NT2/D1 (cell line): ENCODE measurements at regions not wholly inside any gene's neighbourhood (a gene's known extent, or its start where the extent isn't known, plus 50 kb on each side); places are given as distances from the start of the nearest gene placed in this dataset.

Experiments used
- SUZ12 ChIP-seq: IDR thresholded peaks from 2 replicates; pipeline ENCODE4 v1.6.1; 2011; ENCODE audit not compliant: insufficient read length, insufficient read depth; ENCODE audit errors: extremely low read depth
- YY1 ChIP-seq: IDR thresholded peaks from 2 replicates; pipeline ENCODE4 v1.6.1; 2011; ENCODE audit not compliant: insufficient read length, insufficient read depth
- ZNF274 ChIP-seq: IDR thresholded peaks from 2 replicates; pipeline ENCODE4 v1.6.1; 2011; ENCODE audit warnings: mild to moderate bottlenecking, low read depth, low read length

GRCh38 chr15:87357637-87358313 is 898.8 kb downstream of the NTRK3 start:
- no peak for TF ChIP-seq YY1
- no peak for TF ChIP-seq SUZ12
- no peak for TF ChIP-seq ZNF274
